C4-2B (cell line): ENCODE measurements at regions not wholly inside any gene's neighbourhood (a gene's known extent, or its start where the extent isn't known, plus 50 kb on each side); places are given as distances from the start of the nearest gene placed in this dataset.

Experiments
- H3K27ac ChIP-seq: fragments of 450-650 bp; 2 replicates; pipeline ENCODE4 v1.5.1; 2017
- CTCF ChIP-seq: fragments of 450-650 bp; conservative IDR thresholded peaks from 2 replicates; pipeline ENCODE4 v1.5.1; 2017; ENCODE audit warnings: mild to moderate bottlenecking
- ZFX ChIP-seq: fragments of 450-650 bp; IDR thresholded peaks from 2 replicates; pipeline ENCODE4 v1.6.1; 2017

- TF ChIP-seq ZFX (no peak), CTCF (no peak)
- no peak overlapping the region for H3K27ac ChIP-seq
These were observed 187.8 kb upstream of the JUN start for GRCh38 chr1:58971629-58972140.

GRCh38 chr1:58975888-58976287 lies 192.0 kb upstream of the JUN start:
- TF ChIP-seq ZFX (no peak), CTCF (no peak)
- no peak overlapping the region for H3K27ac ChIP-seq

GRCh38 chr1:58976294-58976693 lies 192.4 kb upstream of the JUN start:
- no peak overlapping the region for H3K27ac ChIP-seq
- TF ChIP-seq CTCF (no peak), ZFX (no peak)

- no peak overlapping the region for H3K27ac ChIP-seq
These were observed 193.8 kb upstream of the JUN start for GRCh38 chr1:58977598-58977997.

GRCh38 chr1:58978096-58978495 lies 194.2 kb upstream of the JUN start:
- no peak for TF ChIP-seq ZFX
- no peak for TF ChIP-seq CTCF
- no peak overlapping the region for H3K27ac ChIP-seq

More at GRCh38 chr1:58977598-58977997, 193.8 kb upstream of the JUN start:
- TF ChIP-seq CTCF, result no peak
- no peak for TF ChIP-seq ZFX

- TF ChIP-seq CTCF, result no peak
- TF ChIP-seq ZFX, result no peak
- H3K27ac ChIP-seq, result no peak overlapping the region
These were observed 195.2 kb upstream of the JUN start for GRCh38 chr1:58979086-58979485.

- no peak for TF ChIP-seq CTCF
- no peak for TF ChIP-seq ZFX
- no peak overlapping the region for H3K27ac ChIP-seq
These were observed 195.8 kb upstream of the JUN start for GRCh38 chr1:58979677-58980076.
